K562 (cell line): ENCODE measurements at regions not wholly inside any gene's neighbourhood (a gene's known extent, or its start where the extent isn't known, plus 50 kb on each side); places are given as distances from the start of the nearest gene placed in this dataset.

ENCODE experiments used
- ATAC-seq: fragments of 200-7000 bp; cut with Tn5 transposase; 3 replicates; pipeline ENCODE4 v1.9.1; 2020; ENCODE audit warnings: moderate library complexity
- BruUV-seq: library from RNA; stranded (reverse); fragments of 400-500 nt; replicated peaks from 2 replicates; lab custom pipeline; 2021; lab: Mats Ljungman, UMichigan
- CTCF ChIA-PET: fragments of 300-600 bp; formaldehyde crosslinking; extraction: SDS; loops from one replicate; lab custom pipeline; 2021; ENCODE audit warnings: low intra/inter-chr PET ratio; lab: Yijun Ruan, JAX
- POLR2A ChIA-PET: fragments of 300-600, 350-650 bp; sonication (Branson Sonifier 250); formaldehyde crosslinking; extraction: SDS; loops from one replicate; lab custom pipeline; 2021; ENCODE audit warnings: antibody characterized with exemption, inconsistent platforms; lab: Yijun Ruan, JAX
- DNase-seq, 4 experiments: peaks; one replicate each; pipeline versions ENCODE4 v3.0.0 to v3.0.0-alpha.2; 2011 to 2018; ENCODE audit warnings: low spot score in 3 of 4, mixed read lengths in 3 of 4; ENCODE audit errors: extremely low read depth in 1 of 4
- FAIRE-seq: peaks from 2 replicates; lab custom pipeline; 2011; peaks lifted over from hg19 to GRCh38; lab: Jason Lieb, UNC
- H2AFZ ChIP-seq: 2 replicates; pipeline ENCODE4 v1.6.0; 2011; ENCODE audit warnings: low read depth, low read length, control low read depth, inconsistent platforms
- H3K27ac ChIP-seq: fragments of 200-600 bp; 3 replicates; pipeline ENCODE4 v1.8.0; 2011; ENCODE audit warnings: low read depth, mild to moderate bottlenecking, control low read depth, inconsistent platforms, low read length, moderate library complexity, mixed read lengths; ENCODE audit errors: extremely low read depth
- H3K27me3 ChIP-seq, 2 experiments: fragments of 300-600 bp in 1 of 2; 2 replicates in 1 of 2; 3 replicates in 1 of 2; pipeline versions ENCODE4 v1.6.0 to v1.8.0; 2011; ENCODE audit warnings: inconsistent platforms in 2 of 2, low read length in 2 of 2, mild to moderate bottlenecking in 1 of 2, mixed read lengths in 1 of 2, moderate library complexity in 1 of 2; ENCODE audit not compliant: control insufficient read depth in 2 of 2, insufficient read depth in 2 of 2
- H3K36me3 ChIP-seq: fragments of 300-600 bp; 3 replicates; pipeline ENCODE4 v1.8.0; 2011; ENCODE audit warnings: mild to moderate bottlenecking, low read length, inconsistent platforms; ENCODE audit not compliant: control insufficient read depth, insufficient read depth
- H3K4me1 ChIP-seq, 2 experiments: fragments of 200-600 bp in 1 of 2; replicated peaks in 1 of 2; 2 replicates in 1 of 2; 3 replicates in 1 of 2; pipeline versions ENCODE4 v1.5.1 to v1.8.0; 2011; ENCODE audit warnings: inconsistent platforms in 2 of 2, low read length in 2 of 2, mild to moderate bottlenecking in 1 of 2, mixed read lengths in 1 of 2, moderate library complexity in 1 of 2; ENCODE audit not compliant: control insufficient read depth in 2 of 2, insufficient read depth in 2 of 2
- H3K4me2 ChIP-seq: 2 replicates; pipeline ENCODE4 v1.6.1; 2011; ENCODE audit warnings: low read length, control low read depth, inconsistent platforms, mixed read lengths; ENCODE audit not compliant: insufficient read depth
- H3K4me3 ChIP-seq: fragments of 200-600 bp; sonication (generic), shearing (Covaris generic); 2 replicates; pipeline ENCODE4 v1.5.1; 2016; ENCODE audit warnings: control low read depth, inconsistent platforms
- H3K79me2 ChIP-seq: fragments of 200-600 bp; 3 replicates; pipeline ENCODE4 v1.8.0; 2011; ENCODE audit warnings: low read length, inconsistent platforms; ENCODE audit not compliant: control insufficient read depth, insufficient read depth
- H3K9ac ChIP-seq, 2 experiments: 2 replicates each; pipeline versions ENCODE4 v1.6.0 to v1.6.1; 2011; ENCODE audit warnings: low read depth in 2 of 2, low read length in 2 of 2, control low read depth in 1 of 2, inconsistent platforms in 1 of 2, mild to moderate bottlenecking in 1 of 2, mixed read lengths in 1 of 2; ENCODE audit not compliant: insufficient read depth in 1 of 2
- H3K9me1 ChIP-seq: one replicate; pipeline ENCODE4 v1.6.0; 2011; ENCODE audit warnings: inconsistent platforms, mild to moderate bottlenecking, low read length, moderate library complexity; ENCODE audit not compliant: control insufficient read depth, insufficient read depth
- H3K9me3 ChIP-seq: replicated peaks from 2 replicates; pipeline ENCODE4 v1.5.1; 2011; ENCODE audit warnings: low read depth, low read length, inconsistent platforms; ENCODE audit not compliant: control insufficient read depth, insufficient read depth
- H4K20me1 ChIP-seq: replicated peaks from 2 replicates; pipeline ENCODE4 v1.6.1; 2011; ENCODE audit warnings: low read length, inconsistent platforms, mixed read lengths; ENCODE audit not compliant: control insufficient read depth, insufficient read depth
- CBX8 ChIP-seq: fragments of 200-600 bp; sonication (generic); IDR thresholded peaks from 2 replicates; pipeline ENCODE4 v1.6.1; 2012; ENCODE audit warnings: borderline replicate concordance, mixed run types, low read depth, mild to moderate bottlenecking, moderate library complexity, mixed read lengths, low read length, control low read depth, inconsistent platforms; ENCODE audit not compliant: poor library complexity, severe bottlenecking; ENCODE audit errors: extremely low read depth
- FOXM1 ChIP-seq, 2 experiments: fragments of 450-650 bp in 1 of 2; sonication (generic) in 1 of 2; formaldehyde crosslinking in 1 of 2; IDR thresholded peaks; 2 replicates each; pipeline versions ENCODE4 v1.6.1 to v1.9.0; 2017 to 2022; ENCODE audit warnings: low read depth in 2 of 2, mild to moderate bottlenecking in 2 of 2, missing genetic modification reagents in 1 of 2, moderate library complexity in 1 of 2
- HMGN3 ChIP-seq: IDR thresholded peaks from 2 replicates; pipeline ENCODE4 v1.6.1; 2011; ENCODE audit warnings: borderline replicate concordance, low read depth, mild to moderate bottlenecking, mixed read lengths, low read length; ENCODE audit not compliant: insufficient read length; ENCODE audit errors: extremely low read depth
- KDM4B ChIP-seq, 2 experiments: fragments of 450-650 bp in 1 of 2; sonication (generic) in 1 of 2; IDR thresholded peaks; 2 replicates each; pipeline ENCODE4 v1.6.1; 2016 to 2017; ENCODE audit warnings: borderline replicate concordance in 2 of 2, antibody characterized with exemption in 1 of 2, low read depth in 1 of 2, mild to moderate bottlenecking in 1 of 2
- KLF16 ChIP-seq: IDR thresholded peaks from 2 replicates; pipeline ENCODE4 v1.6.1; 2016; ENCODE audit warnings: antibody characterized with exemption
- MED1 ChIP-seq: sonication (generic); formaldehyde crosslinking; IDR thresholded peaks from 2 replicates; pipeline ENCODE4 v1.8.1; 2023; ENCODE audit warnings: missing genetic modification reagents, borderline replicate concordance
- PHF20 ChIP-seq: fragments of 450-650 bp; IDR thresholded peaks from 2 replicates; pipeline ENCODE4 v1.6.1; 2018; ENCODE audit not compliant: partially characterized antibody
- POLR2AphosphoS5 ChIP-seq: IDR thresholded peaks from 2 replicates; pipeline ENCODE4 v1.6.1; 2011; ENCODE audit warnings: mild to moderate bottlenecking, low read depth, low read length, moderate library complexity; ENCODE audit not compliant: control insufficient read depth, insufficient read depth
- POLR3G ChIP-seq: IDR thresholded peaks from 2 replicates; pipeline ENCODE4 v1.6.1; 2011; ENCODE audit not compliant: insufficient read length, insufficient replicate concordance; ENCODE audit errors: extremely low read depth
- SMAD3 ChIP-seq: fragments of 450-650 bp; formaldehyde crosslinking; conservative IDR thresholded peaks from 2 replicates; pipeline ENCODE4 v1.4.0; 2020; ENCODE audit warnings: mild to moderate bottlenecking
- TAL1 ChIP-seq: fragments of 450-650 bp; IDR thresholded peaks from 2 replicates; pipeline ENCODE4 v1.6.1; 2016; ENCODE audit warnings: mild to moderate bottlenecking
- ZC3H11A ChIP-seq: IDR thresholded peaks from 2 replicates; pipeline ENCODE4 v1.6.1; 2012; ENCODE audit warnings: low read depth, low read length, improper control_type of control experiment
- ZNF165 ChIP-seq: fragments of 250-450 bp; sonication (Bioruptor Pico); IDR thresholded peaks from 2 replicates; pipeline ENCODE4 v1.4.0; 2020; ENCODE audit warnings: borderline replicate concordance
- ZNF197 ChIP-seq: fragments of 200-800 bp; sonication (Bioruptor generic); IDR thresholded peaks from 2 replicates; pipeline ENCODE4 v1.6.1; 2016; ENCODE audit warnings: low read depth, missing genetic modification characterization, missing compliant biosample characterization
- WGBS: fragments of 100-300 bp; shearing (Covaris generic); methylation state at CpG from one replicate; pipeline ENCODE4 v1.1.6; 2016; ENCODE audit warnings: low coverage, mixed read lengths; ENCODE audit not compliant: insufficient coverage; ENCODE audit errors: missing lambda C conversion rate; 5-methylcytosine and 5-hydroxymethylcytosine counted together
- in situ Hi-C: fragments of 300-500 bp; cut with MboI; formaldehyde crosslinking; loops from 4 replicates; pipeline ENCODE4 v1.15.0; 2018; ENCODE audit warnings: inconsistent platforms, mixed read lengths
- intact Hi-C: fragments of 100-400 bp; cut with micrococcal nuclease; formaldehyde crosslinking; loops from 2 replicates; pipeline ENCODE4 v1.14.2; 2022
- TF ChIP-seq, protein P1 (sequence below), 2 experiments: fragments of 450-650 bp; IDR thresholded peaks; 2 replicates each; pipeline ENCODE4 v1.6.1; 2018; ENCODE audit warnings: mild to moderate bottlenecking in 2 of 2, low read depth in 1 of 2; ENCODE audit not compliant: partially characterized antibody in 2 of 2
- TF ChIP-seq, protein P2 (sequence below), 2 experiments: fragments of 200-800 bp in 1 of 2; sonication (Bioruptor generic) in 1 of 2; sonication (generic) in 1 of 2; formaldehyde crosslinking in 1 of 2; IDR thresholded peaks in 1 of 2; conservative IDR thresholded peaks in 1 of 2; 2 replicates each; pipeline versions ENCODE4 v1.5.0 to v1.6.1; 2016 to 2020; ENCODE audit warnings: missing compliant biosample characterization in 1 of 2, missing genetic modification characterization in 1 of 2, missing genetic modification reagents in 1 of 2

DNA sequence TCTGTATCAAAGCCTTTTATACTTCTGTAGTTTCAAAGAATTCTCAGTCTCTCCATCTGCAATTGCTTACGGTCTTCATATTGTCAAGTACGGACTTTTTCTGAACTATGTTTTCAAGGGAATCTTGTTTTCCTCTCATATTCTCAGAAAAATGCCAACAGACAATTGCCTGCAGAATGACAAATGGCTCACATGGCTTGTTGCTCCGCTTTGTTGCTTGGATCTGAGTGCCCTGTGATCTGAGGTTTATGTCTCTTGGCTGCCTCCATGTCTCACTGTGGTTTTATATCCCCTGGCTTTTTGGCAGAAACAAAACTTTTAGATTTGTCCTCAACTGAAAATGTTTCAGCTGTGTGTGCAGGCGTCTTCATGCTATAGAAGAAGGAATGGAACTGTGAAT lies 285.4 kb upstream of the CHD6 start (continued):
- TF ChIP-seq, protein P1, sequence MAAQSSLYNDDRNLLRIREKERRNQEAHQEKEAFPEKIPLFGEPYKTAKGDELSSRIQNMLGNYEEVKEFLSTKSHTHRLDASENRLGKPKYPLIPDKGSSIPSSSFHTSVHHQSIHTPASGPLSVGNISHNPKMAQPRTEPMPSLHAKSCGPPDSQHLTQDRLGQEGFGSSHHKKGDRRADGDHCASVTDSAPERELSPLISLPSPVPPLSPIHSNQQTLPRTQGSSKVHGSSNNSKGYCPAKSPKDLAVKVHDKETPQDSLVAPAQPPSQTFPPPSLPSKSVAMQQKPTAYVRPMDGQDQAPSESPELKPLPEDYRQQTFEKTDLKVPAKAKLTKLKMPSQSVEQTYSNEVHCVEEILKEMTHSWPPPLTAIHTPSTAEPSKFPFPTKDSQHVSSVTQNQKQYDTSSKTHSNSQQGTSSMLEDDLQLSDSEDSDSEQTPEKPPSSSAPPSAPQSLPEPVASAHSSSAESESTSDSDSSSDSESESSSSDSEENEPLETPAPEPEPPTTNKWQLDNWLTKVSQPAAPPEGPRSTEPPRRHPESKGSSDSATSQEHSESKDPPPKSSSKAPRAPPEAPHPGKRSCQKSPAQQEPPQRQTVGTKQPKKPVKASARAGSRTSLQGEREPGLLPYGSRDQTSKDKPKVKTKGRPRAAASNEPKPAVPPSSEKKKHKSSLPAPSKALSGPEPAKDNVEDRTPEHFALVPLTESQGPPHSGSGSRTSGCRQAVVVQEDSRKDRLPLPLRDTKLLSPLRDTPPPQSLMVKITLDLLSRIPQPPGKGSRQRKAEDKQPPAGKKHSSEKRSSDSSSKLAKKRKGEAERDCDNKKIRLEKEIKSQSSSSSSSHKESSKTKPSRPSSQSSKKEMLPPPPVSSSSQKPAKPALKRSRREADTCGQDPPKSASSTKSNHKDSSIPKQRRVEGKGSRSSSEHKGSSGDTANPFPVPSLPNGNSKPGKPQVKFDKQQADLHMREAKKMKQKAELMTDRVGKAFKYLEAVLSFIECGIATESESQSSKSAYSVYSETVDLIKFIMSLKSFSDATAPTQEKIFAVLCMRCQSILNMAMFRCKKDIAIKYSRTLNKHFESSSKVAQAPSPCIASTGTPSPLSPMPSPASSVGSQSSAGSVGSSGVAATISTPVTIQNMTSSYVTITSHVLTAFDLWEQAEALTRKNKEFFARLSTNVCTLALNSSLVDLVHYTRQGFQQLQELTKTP (IDR thresholded peaks at IDR 0.05; ENCODE audit: low read depth in 1 of 2, partially characterized antibody in 2 of 2), result no peak
- TF ChIP-seq FOXM1 (IDR thresholded peaks at IDR 0.05; ENCODE audit: low read depth), result no peak
- TF ChIP-seq FOXM1 (CRISPR knock-in tag; IDR thresholded peaks at IDR 0.05; ENCODE audit: low read depth), result no peak

DNA sequence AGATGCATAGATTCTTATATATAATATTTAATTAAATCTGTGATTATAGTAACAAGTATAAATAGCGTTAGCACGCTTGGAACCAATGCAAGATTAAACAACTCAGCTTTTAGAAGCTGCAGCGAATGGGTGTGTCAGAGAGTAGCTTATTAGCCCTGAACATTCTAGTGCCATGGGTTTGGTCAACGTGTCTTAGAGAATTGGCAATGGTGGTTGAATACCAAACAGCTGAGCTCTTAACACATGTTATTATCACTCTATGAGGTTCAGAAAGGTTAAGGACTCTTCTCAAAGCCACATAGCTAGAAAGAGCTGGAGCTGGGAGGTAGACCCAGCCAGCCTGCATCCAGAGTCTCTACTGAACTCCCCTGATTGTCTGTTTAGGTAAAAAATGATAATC lies 284.2 kb upstream of the CHD6 start:
- Histone ChIP-seq H3K4me3 (no peak overlapping the region), H3K9me3 (no peaks in the 10 kb centered on the region), H4K20me1 (no peaks in the 10 kb centered on the region), H3K36me3 (no peaks in the 10 kb centered on the region), H3K27ac (no peak overlapping the region), H3K4me2 (no peak overlapping the region), H3K9me1 (no peaks in the 10 kb centered on the region), H2AFZ (no peak overlapping the region), H3K27me3 (no peaks in the 10 kb centered on the region; a peak in 2 of 5 replicates), H3K79me2 (no peaks in the 10 kb centered on the region), H3K9ac (no peak overlapping the region), H3K4me1 (no peaks in the 10 kb centered on the region)
- 0% methylated on average over 4 of the region's 4 CpGs for WGBS
- no peak for FAIRE-seq
- no TSS peak for BruUV-seq
- no peak for DNase-seq
- ChIA-PET CTCF (no interaction called here), POLR2A (no interaction called here)
- ATAC-seq, result no peak
- intact Hi-C loops, result no loop called here
- in situ Hi-C loops, result no loop called here
- TF ChIP-seq MED1 (CRISPR knock-in tag) (no peak), KLF16 (no peak), ZNF197 (CRISPR knock-in tag) (no peak), HMGN3 (no peak), CBX8 (no peak), TAL1 (no peak), SMAD3 (CRISPR knock-in tag) (no peak), KDM4B (IDR thresholded peaks at IDR 0.05; ENCODE audit: borderline replicate concordance in 2 of 2, low read depth in 1 of 2) (no peak), ZC3H11A (no peak), POLR2AphosphoS5 (no peak), POLR3G (no peak), PHF20 (no peak), ZNF165 (CRISPR knock-in tag) (no peak)
- TF ChIP-seq, protein P2, sequence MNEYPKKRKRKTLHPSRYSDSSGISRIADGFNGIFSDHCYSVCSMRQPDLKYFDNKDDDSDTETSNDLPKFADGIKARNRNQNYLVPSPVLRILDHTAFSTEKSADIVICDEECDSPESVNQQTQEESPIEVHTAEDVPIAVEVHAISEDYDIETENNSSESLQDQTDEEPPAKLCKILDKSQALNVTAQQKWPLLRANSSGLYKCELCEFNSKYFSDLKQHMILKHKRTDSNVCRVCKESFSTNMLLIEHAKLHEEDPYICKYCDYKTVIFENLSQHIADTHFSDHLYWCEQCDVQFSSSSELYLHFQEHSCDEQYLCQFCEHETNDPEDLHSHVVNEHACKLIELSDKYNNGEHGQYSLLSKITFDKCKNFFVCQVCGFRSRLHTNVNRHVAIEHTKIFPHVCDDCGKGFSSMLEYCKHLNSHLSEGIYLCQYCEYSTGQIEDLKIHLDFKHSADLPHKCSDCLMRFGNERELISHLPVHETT (CRISPR knock-in tag; conservative IDR thresholded peaks at IDR 0.05 in 1 of 2, IDR thresholded peaks at IDR 0.05 in 1 of 2), result no peak
